Panc1 (cell line): ENCODE measurements at regions not wholly inside any gene's neighbourhood (a gene's known extent, or its start where the extent isn't known, plus 50 kb on each side); places are given as distances from the start of the nearest gene placed in this dataset.

ENCODE experiments used
- CTCF ChIP-seq: fragments of 450-650 bp; IDR thresholded peaks from 2 replicates; pipeline ENCODE4 v1.5.1; 2017; ENCODE audit warnings: mild to moderate bottlenecking
- POLR2AphosphoS5 ChIP-seq: IDR thresholded peaks from 2 replicates; pipeline ENCODE4 v1.6.1; 2012; ENCODE audit warnings: mild to moderate bottlenecking, low read depth, low read length, moderate library complexity
- REST ChIP-seq, 2 experiments: IDR thresholded peaks; 2 replicates each; pipeline ENCODE4 v1.6.1; 2011 to 2012; ENCODE audit warnings: low read depth in 2 of 2, control low read depth in 1 of 2, low read length in 1 of 2, mild to moderate bottlenecking in 1 of 2, moderate library complexity in 1 of 2; ENCODE audit not compliant: insufficient read depth in 1 of 2
- TCF7L2 ChIP-seq: IDR thresholded peaks from 2 replicates; pipeline ENCODE4 v1.6.1; 2011; ENCODE audit warnings: mild to moderate bottlenecking, low read depth, low read length, inconsistent platforms

- TF ChIP-seq CTCF (no peak), REST (IDR thresholded peaks at IDR 0.05; ENCODE audit: insufficient read depth in 1 of 2, low read depth in 2 of 2, low read length in 1 of 2) (no peak), TCF7L2 (no peak), POLR2AphosphoS5 (no peak)
Measured at GRCh38 chr5:159550951-159551350, 220.7 kb upstream of the IL12B start.
